SH-SY5Y (cell line): ENCODE measurements at regions not wholly inside any gene's neighbourhood (a gene's known extent, or its start where the extent isn't known, plus 50 kb on each side); places are given as distances from the start of the nearest gene placed in this dataset.

ENCODE experiments used
- GATA2 ChIP-seq: IDR thresholded peaks from 2 replicates; pipeline ENCODE4 v1.6.1; 2011; ENCODE audit warnings: mild to moderate bottlenecking, low read depth, low read length
- GATA3 ChIP-seq: IDR thresholded peaks from 2 replicates; pipeline ENCODE4 v1.6.1; 2011; ENCODE audit warnings: low read depth, mild to moderate bottlenecking, low read length, moderate library complexity

DNA sequence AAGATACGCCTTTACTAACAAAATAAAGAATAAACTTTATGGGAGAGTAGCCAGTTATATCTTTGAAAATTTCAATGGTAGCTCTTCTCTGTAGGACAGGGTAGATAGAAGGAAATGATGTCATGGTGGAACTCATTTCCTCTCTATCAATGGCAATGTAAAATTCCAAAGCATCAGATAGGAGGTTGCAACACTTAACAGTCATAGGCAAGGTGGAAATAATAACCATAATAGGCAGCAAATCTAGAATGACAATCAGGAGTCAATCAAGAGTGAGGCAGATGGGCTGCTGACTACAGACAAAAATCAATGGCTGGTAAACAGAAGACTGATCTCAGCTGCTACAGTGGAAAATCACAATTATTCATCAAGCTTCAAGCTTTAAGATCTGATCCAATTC lies 53.9 kb upstream of the TET2 start:
- TF ChIP-seq GATA2 (no peak), GATA3 (no peak)
